SIG-M5 treated with dmso at 0.1 percent for 504 hours (cell line): ENCODE measurements at regions not wholly inside any gene's neighbourhood (a gene's known extent, or its start where the extent isn't known, plus 50 kb on each side); places are given as distances from the start of the nearest gene placed in this dataset.

ENCODE experiments used
- DNase-seq: peaks from one replicate; lab custom pipeline; 2025; ENCODE audit not compliant: unreplicated experiment; lab: John Stamatoyannopoulos, UW

DNA sequence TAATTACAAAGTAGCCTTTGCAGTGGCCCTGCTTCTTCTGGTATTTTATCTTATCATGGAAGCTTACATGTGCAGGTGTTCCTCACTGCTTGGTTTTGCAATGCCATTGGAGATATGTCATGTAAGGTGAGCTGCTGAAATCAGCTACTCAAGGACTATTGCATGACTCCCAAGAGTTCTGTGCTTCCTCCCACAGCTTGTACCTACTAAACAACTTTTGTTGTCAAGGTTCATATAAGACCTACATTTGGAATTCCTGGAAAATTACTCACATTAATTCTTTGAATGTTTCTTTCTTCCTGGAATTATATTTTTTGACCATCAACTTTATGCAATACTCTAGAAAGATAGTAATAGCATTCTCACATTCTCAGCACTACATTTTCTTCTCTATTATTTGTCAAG lies 427.5 kb upstream of the HSF2 start:
- DNase-seq, result no peak

DNA sequence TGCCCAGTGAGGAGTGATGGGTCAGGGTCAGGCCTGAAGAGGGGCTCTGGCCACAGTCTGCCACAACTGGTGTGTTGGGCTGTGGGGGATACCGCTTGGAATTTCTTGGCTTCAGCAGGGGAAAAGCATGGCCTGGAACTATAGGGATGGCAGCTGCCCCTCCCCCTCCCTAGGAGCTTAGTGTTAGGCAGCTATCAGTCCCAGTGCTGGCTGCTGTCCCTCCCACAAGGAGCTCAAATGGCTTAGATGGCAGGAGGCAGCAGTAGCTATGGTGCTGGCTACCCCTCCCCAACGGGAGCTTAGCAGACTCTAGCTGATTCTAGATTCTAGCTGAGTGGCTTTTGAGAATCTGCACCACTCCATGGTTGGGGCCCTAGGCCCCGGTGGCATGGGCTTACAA lies 414.5 kb upstream of the HSF2 start:
- DNase-seq, result no peak

DNA sequence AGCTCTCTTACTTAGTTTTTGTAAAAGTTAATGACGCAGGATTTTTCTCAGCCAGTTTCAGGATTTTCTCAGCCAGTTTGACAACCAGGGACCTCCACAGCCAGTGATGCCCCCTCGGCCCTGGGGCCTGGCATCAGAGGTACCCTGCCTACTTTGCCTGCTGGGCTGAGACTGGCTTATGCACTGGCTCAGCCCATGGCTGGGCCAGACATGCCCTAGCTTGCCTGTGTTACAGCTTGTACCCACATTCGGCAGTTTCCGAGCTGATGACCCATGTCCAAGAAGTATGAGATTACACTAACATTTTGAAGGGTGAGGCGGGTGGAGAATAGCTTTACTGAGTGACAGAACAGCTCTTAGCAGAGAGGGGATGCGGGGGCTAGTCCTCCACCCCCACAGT lies 406.1 kb upstream of the HSF2 start:
- no peak for DNase-seq

DNA sequence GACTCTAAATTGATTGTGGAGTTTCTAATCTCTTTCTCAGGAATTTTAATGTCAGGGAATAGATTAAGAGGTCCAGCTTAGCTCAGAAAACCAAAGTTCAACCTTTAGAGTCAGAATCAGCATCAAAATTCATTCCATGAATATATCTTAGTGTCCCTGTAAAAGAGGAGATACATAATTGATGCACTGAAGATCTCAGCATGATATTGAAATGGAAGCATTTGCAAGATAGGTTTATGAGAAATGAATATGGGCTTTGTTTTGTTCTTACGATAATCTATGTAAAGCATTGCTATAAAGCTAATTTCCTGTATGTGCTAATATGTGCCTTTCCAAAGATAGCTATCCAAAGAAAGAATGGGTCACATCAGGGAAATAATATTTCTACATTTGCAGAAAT lies 404.5 kb upstream of the HSF2 start:
- no peak for DNase-seq

DNA sequence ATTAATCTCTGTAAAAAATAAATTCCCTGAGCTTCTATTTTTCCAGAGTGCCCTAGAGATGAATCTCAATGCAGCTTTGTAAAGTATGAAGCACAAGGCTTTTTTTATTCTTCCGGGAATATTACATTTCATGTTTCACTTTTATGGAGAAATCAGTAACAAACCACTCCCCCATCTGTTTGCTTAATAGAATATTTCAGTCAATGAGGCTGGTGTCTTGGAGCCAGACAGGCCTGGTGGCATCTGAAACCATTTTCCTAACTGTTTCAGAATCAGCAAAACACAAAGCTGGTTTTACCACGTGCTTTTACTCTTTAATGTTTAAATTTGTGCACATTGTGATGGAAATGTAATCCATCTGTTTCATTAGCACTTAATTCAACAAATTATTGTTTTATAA lies 400.8 kb upstream of the HSF2 start:
- no peak for DNase-seq

DNA sequence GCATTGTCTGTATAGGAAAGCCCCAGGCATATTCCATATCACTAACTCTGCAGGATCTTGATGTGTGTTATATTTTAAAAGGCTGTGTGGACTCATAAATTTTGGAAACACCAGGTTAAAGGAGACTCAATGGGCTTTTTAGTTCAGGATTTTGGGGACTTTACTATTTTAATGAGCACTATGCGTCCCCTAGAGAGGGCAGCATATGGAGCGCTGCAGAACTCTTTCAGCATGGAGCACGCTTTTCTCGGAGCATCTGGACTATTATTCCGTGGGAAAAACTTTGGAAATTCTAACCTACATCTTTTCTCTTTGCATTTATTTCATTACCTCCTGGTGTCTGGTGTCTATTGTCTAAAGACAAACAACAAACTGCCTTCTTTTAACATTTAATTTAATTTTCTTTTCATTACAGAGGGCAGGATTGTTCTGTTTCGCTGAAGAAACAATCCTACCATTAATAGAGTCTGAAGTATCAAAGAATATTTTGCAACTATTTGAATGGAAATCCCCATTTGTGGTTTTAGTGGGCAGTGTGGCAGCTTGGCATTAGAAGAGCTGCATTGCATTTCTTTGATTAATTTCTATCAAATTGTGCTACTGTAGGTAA lies 399.9 kb upstream of the HSF2 start:
- DNase-seq, result no peak

DNA sequence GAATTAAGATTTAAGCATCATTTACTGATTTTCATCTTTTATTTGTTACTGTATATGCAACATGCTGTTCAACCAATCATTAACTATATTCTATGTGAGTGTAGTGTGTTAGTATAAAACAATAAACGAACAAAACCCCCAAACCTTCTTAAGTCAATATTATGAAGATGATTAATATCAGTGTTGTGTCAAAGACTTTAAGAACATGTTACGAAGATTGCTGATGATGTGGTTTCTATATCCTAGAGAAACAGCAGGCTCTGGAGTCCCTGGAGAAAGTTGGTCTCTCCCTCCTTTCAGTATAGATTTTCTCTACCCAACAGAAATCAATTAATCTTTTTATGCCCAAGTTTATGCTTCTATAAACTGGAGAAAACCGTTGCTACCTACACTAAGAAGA lies 393.8 kb upstream of the HSF2 start:
- no peak for DNase-seq

DNA sequence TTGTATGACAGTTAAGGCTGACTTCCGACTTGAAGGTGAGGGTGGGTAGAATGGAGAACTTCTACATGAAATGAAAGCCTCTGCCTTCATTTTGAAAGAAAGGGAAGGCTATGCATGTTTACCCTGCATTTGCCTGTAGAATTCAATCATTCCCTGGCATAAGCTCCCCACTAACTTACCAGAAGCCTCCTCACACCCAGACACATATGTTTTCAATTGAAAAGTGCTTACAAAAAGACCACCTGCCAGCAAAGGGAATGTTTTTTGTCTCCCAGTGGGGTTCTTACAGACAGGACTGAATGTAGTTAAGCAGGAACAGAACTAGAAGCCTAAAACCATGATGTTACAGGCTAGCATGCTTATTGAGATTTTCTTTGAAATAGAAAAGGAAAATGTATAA lies 392.1 kb upstream of the HSF2 start:
- no peak for DNase-seq

DNA sequence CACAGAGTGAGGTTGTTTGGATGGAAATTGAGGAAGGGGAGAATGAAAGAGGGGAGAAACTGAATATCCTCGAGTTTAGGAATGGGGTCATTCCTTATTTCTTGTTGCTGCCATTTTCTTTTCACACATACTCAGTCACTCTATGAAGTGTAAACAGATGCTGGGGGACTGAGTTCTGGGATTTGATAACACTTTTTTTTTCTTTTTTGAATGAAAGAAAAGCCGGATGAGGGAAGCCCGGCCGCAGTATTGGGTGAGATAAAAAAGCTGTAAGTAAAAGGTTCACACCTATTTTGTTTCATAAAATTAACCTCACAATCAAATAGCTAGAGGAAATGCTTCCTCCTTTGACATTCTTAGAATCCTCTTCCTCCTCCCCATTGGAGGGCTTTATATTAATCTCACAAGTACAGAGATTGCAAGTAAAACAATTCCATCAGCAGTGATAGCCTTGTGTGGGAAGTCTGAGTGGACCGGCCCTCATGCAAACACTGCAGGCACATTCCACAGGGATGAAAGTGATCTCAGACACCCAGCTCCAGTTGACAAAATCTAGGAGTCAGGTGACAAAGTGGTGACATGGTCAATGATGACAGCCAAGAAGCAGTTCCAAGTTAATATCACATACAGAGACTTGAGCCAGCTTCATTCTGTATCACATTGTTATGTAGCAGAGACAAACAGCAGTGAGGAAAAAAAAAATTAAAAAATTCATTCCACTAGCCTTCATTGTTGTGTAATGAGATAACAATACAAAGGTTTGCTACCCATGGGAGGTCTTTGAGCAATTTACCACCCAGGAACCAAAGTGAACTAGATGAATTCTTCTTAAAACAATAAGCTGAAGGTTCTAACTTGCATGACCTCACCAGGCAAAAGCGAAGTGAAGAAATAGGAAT lies 391.1 kb upstream of the HSF2 start:
- DNase-seq, result no peak

DNA sequence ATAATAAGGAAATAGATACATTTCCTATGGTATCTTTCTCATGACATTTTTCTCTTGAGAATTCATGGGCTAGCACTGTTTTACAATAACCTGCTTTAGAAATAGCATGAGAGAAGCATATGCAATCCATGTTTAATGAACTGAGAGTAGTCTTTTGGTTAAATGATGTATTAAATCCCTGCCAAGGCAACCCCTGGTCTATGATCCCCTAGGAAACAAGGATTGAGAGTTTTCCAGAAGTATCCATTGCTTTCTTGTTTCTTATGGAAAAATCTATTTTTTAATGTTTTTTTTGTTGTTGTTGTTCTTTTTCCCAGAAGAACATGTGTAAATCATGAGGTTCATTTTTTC lies 390.5 kb upstream of the HSF2 start:
- DNase-seq, result no peak

DNA sequence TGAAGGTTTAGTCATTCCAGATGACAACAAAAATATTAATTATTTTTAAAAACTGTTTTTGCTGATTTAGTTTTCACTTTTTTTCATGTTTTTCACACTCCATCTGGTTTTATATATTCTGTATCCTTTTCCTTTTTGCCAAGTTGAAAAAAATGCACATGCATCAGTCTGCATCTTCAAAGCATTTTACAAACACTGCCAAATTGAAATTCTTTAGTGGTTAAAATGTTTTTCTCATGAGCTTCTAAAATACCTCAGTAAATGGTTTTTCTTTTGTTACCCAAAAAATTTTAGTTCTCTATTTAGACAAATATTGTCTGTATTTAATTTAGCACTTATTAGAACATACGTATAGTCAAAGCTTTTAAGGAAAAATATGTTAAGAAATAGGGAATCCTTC lies 386.9 kb upstream of the HSF2 start:
- no peak for DNase-seq

DNA sequence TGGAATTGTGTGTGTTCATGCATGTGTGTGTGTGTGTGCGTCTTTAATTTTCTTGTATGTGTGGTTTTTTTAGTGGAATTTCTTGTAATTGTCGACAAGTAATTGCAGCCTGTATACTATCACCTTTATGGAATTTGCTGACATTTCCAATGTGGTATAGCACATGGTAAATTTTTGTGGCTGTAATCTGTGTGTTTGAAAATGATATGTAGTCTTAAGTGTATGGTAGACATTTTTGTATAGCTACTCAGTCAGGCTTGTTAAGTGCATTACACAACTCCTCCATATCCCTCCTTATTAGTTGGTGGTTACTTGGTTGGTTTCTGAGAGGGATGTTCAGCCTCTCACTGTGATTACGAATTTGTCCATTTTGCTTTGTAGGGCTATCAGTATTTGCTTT lies 384.5 kb upstream of the HSF2 start:
- no peak for DNase-seq

DNA sequence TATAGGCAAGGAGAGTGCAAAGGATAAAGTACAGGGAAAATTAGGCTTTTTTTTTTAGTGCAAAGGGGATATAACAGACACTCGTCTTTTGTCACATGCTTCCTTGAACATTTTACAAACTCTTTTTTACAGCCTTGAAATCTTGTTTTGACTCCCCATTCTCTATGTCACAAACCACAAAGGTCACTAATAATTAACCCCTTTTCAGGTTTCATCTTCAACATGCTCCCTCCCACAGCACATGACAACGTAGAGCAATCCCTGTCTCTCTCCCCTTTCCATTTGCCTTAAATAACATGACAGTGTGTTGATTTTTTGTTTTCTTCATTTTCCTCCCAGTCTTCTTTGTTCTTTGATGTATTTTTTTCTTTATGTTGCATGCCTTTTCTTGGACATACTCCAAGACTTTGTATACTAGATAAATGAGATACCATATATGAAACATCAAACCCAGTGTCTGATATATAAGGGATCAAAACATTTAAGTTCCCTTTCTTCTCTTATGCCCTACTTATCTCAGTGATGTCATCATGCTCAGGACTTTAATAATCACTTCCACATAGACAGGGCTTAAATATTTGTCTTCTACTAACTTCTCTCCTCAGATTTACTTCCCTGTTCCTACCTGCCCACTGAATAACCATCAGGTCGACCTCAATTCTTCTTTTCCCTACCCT lies 378.7 kb upstream of the HSF2 start:
- no peak for DNase-seq

DNA sequence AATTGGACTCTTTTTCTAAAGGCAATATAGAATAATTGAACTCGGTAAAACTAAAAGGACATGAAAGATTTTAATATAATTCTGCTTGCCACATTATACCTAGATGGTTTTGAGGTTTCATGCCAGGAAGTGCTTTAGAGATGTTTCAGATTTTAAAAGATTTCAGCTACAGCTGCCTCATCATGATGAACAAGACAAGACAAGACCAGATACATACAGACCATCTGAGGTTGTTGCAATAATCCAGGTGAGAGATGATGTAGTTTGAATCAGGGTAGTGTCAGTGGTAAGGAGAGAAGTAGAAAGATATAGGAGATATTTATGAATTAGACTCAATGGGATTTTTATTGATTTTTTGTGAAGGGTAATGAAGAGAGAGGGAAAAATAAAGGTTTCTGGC lies 374.3 kb upstream of the HSF2 start:
- no peak for DNase-seq

DNA sequence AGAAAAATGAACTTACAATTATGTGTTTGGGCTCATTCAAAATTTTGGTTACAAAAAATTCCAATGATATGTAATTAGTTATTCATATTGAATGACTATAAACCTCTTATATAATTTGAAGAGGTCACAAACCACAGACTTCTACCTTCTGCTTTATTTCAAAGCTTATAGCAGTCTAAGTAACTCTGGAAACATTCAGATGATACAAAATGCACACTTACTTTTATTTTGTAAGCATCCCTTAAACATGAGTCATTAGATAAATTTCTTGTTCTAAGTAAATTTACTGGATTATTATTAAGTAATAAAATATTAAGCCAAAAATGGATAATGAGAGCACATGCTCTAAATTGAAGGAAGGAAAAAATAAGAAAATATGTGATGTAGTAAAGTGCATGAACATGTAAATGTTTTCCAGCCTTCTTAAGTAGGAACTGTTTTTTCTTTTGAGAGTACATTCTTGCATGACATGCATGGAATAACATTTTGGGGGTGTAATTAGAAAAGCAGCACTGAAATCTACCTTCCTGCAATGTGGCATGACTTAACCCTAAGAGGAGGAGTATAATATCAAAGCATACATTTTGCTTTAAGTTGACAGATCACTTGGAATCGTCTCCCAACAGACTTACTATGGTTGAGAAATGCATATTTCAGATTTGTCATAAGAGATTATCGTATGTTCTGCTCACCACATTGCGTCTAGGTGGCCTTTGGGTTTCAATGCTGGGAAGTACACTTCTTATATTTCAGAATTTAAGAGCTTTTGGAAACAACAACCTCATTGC lies 372.7 kb upstream of the HSF2 start:
- no peak for DNase-seq

DNA sequence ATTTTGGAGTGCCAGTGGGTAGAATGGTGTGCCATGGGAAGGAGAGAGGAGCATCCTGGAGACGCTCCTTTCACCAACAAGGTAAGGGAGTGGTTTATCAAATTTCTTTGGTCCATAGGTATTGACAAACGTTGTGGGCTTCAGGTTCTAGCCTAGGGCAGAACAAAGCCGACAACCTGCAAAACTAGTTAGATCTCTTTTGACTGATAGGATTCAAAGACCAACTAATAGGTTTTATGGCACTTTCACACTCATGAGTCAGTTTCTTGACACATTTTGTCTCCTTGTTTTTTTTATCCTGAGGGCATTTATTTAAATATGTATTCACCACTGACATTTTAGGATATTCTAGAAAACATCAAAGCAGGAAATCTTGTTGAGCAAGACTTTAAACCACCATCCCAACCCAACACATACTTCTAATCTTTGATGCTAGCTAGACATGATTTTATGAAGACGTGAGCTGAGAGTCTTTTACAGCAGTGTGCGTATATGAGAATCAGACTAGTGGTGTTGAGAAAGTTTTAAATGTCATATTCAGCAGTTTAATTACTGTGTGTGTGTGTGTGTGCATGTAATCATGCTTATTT lies 370.4 kb upstream of the HSF2 start:
- DNase-seq, result peak; percentile 12

DNA sequence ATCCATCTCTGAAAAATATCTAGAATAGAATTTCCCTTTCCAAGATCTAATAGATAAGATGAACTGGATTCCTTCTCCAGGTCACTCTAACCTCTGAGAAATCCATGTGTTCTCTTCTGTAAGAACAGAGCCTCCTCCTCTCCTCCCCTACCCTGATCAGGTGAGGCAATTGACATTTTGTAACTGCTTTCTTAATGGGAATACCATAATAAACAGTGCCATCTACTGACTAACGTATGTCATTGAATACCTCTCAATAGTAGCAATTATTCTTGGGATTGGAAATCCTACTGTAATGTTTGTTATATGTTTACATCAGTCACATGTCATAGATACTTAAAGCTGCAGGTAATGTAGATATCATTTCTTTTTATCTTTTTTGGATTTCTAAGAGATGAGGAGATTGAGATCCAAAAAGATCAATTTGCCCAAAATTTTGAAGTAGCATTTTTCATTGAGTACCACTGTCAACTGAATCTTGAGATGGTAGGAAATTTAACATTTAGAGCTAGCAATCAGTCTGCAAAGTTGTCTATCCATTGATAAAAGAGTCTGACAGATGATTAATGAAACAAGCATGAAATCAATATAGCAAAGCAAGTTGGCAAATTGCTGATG lies 365.8 kb upstream of the HSF2 start:
- DNase-seq, result peak; percentile 46

DNA sequence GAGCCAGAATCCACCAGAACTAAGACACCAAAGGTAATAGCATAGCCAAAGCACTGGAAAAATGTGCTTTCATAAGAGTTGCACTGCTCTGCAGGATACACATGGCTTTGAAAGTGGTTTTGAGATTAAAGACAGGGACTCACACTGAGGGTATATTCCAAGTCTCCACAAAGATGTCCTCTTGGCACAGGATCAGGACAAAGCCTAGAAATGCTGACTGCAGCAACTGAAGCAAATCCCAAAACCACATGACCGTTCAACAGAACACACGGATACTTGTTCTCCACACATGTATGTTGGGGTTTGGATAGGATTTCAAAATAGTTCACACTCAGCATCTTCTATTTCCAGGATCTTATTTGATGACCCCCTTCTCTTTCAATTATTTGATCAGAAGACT lies 364.3 kb upstream of the HSF2 start:
- no peak for DNase-seq

DNA sequence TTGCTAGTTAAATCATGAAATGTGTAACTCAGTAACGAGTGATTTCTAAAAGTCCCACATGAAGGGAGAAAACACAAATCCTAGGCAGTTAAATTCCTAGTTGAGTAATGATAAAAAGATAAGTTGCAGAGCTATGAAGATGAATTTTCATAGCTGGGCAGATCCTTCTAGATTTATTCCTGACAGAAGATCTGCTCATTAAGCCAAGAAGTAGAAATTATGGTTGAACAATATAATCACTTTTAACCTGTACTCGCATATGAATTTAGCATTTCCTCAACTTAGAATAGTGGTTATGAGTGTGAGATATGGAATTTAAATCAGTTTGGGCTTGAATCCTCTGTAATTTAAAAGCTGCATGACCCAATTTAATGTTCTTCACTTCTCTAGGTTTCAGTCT lies 359.2 kb upstream of the HSF2 start:
- DNase-seq, result no peak

DNA sequence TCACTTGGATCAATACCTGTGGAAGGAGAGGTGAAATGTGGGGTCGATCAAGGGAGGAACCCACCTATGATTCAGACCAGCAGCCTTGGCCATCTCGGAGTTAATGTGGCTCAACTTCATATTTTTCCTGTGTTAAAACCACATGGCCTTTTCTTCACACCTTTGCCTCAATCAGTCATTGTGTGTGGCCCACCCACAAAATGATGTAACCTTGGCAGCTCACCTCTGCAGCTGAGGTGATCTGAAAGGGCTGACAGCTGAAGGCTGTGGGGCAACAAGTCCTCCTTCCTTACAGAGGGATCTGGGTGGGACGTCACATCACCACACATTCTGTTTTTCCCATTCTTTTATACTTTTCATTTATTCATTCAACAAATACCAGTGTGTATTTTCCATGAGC lies 357.1 kb upstream of the HSF2 start:
- DNase-seq, result no peak
